ENCODE measurements at regions not wholly inside any gene's neighbourhood (a gene's known extent, or its start where the extent isn't known, plus 50 kb on each side); places are given as distances from the start of the nearest gene placed in this dataset.

GRCh38 chr10:53749439-53749838 is 976.9 kb upstream of the MBL2 start:
- no peak for DNase-seq

DNA sequence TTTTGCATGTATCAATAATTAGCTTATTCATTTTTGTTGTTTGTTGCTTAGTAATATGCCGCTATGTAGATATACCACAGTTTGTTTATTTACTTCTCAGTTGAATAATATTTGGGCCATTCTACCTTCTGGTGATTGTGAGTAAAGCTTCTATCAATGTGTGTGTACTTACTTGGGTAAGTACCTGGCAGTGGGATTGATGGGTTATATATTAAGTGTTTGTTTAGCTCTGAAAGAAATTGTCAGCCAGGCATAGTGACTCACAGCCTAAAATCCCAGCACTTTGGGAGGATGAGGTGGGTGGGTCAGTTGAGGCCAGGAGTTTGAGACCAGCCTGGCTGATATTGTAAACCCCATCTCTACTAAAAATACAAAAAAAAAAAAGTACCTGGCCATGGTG is 975.7 kb upstream of the MBL2 start:
- DNase-seq, result no peak

- DNase-seq, result no peak
Measured at GRCh38 chr10:53744746-53745145, 972.2 kb upstream of the MBL2 start.

GRCh38 chr10:53744176-53744575 is 971.6 kb upstream of the MBL2 start:
- DNase-seq, result no peak

DNA sequence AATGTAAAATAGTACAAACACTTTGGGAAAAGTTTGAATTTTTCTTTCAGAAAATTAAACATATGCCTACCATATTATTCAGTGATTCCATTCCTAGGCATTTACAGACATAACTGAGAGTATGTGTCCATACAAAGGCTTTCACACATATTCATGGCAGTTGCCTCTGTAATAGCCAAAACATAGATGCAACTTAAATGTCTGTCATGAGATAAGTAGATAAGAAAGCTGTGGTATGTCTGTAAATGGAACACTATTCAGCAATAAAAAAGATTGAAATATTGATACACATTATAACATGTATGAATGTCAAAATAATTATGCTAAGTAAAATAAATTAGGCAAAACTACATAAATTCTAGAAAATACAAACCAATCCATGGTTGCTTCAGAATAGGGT is 964.5 kb upstream of the MBL2 start:
- DNase-seq, result no peak

DNA sequence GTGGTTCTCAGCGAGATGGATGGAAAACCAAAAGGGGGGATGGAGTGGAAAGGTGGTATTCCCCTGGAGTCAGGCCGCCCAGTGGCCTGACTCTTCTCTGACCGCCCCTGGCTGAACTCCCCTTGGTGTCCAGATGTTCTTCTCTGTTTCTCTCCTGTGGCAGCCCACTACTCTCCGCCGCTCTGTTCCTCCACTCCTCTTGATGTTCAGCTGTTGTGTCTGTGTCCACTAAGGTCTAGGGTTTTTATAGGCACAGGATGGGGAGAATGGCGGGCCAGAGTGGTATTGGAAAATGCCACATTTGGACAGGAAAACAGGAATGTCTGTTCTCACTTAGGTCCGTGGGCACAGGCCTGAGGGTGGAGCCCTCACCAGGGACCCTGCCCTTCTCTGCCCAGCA is 954.3 kb upstream of the MBL2 start:
- no peak for DNase-seq

- DNase-seq, result no peak
Measured at GRCh38 chr10:53724581-53724980, 952.0 kb upstream of the MBL2 start.

DNA sequence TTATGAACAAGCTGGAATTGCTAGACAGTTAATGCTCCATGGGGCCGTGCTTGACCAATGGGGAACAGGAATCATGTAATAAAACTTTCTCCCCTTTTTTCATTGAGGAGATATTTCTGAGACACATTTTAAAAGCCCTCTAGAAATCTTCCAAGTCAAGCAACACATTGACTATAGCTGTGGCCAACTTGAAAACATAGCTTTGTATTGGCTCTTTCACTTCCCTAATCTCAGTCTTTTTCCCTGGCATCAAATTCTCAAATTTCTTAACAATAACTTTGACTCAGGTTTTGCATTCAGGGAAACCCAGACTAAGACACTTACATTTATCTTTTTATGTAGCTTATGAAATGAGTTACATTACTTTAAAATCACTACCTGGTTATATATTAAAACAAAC is 947.1 kb upstream of the MBL2 start:
- no peak for DNase-seq

GRCh38 chr10:53716156-53716555 is 943.6 kb upstream of the MBL2 start:
- no peak for DNase-seq

- no peak for DNase-seq
Measured at GRCh38 chr10:53713431-53713830, 940.8 kb upstream of the MBL2 start.

- no peak for DNase-seq
Measured at GRCh38 chr10:53702489-53702888, 929.9 kb upstream of the MBL2 start.

GRCh38 chr10:53701213-53701612 is 928.6 kb upstream of the MBL2 start:
- no peak for DNase-seq

GRCh38 chr10:53700278-53700677 is 927.7 kb upstream of the MBL2 start:
- DNase-seq, result no peak

- no peak for DNase-seq
Measured at GRCh38 chr10:53699684-53700083, 927.1 kb upstream of the MBL2 start.

GRCh38 chr10:53699231-53699630 is 926.6 kb upstream of the MBL2 start:
- DNase-seq, result no peak

- DNase-seq, result peak; percentile 85
Measured at GRCh38 chr10:53697038-53697437, 924.5 kb upstream of the MBL2 start.

- DNase-seq, result no peak
Measured at GRCh38 chr10:53690524-53691240, 918.1 kb upstream of the MBL2 start.

- DNase-seq, result no peak
Measured at GRCh38 chr10:53687800-53688199, 915.2 kb upstream of the MBL2 start.

- no peak for DNase-seq
Measured at GRCh38 chr10:53682885-53683284, 910.3 kb upstream of the MBL2 start.

GRCh38 chr10:53682458-53682857 is 909.9 kb upstream of the MBL2 start:
- no peak for DNase-seq

GRCh38 chr10:53679666-53680065 is 907.1 kb upstream of the MBL2 start:
- no peak for DNase-seq

DNA sequence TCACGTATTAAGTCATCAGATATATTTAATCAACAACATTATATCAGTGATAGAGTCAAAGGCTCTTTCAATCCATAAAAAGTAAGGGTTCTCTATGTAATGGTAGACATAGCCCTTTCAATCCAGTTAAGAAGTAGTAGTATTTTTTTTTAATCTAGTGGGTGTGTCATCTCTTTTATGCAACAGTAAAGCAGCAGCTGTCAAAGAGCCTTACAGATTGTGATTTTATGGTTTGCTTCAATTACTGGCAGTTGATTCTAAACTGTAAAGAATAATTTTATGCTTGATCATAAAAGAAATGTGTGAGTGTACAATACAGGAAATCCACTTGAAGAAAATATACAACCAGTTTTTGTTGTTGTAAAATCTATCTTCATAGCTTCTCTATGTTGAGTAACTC is 902.6 kb upstream of the MBL2 start:
- DNase-seq, result no peak

DNA sequence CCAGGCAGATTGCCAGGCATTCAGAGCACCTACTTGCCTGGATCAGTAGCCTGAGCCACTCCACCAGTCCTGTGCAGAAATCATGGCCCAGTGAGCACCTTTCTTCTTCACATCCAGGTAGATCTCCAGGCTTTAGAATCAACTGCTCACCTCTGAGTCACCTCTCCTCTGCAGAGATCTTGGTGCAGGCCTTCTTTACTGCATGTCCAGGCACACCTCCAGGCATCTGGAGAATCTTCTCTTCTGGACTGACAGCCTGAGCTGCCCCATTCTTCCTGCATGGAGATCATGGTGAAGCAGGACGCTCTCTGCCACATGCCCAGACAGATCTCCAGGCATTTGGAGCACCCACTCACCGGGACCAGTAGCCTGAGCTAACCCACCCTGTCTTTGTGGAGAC is 894.5 kb upstream of the MBL2 start:
- DNase-seq, result no peak

DNA sequence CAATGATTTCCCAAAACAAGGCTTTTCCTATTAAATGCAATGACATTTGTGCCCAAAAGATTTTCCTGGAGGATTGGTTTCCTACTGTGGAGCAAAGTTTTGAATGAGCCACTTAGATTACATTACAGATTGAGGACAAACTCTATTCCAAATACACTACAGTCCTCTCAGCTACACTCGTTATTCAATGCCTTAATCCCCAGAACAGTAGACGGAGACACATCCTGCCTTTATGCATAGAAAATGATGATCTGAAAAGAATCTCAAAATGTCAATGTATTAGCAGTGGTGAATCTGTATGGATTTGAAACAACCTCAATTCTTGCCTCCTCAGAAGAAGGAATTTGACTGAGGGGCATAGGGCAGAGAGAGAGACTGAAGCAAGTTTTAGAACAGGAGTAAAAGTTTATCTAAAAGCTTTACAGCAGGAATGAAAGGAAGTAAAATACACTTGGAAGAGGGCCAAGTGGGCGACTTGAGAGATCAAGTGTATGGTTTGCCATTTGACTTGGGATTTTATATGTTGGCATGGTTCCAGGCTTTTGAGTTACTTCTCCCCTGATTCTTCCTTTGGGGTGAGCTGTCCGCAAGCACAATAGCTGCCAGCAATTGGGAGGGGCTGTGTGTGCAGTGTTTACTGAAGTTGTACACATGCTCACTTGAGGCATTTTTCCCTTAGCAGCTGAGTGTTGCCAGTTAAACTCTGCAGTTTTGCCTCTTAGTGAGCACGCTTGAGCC is 891.9 kb upstream of the MBL2 start:
- DNase-seq, result no peak

DNA sequence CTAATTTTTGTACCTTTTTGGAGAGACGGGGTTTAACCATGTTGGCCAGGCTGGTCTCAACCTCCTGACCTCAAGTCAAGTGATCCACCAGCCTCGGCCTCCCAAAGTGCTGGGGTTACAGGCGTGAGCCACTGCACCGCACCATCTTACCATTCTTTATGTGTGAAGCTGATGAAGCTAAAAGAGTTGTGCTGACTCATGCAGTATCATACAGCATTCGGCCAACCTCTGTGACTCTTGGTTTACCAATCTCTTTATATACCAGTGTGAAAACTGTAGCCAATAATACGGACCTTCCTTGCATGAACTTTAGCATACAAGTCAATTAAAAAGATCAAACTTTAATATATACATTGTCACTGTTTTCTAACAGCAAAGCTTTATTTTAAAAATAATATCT is 878.2 kb upstream of the MBL2 start:
- DNase-seq, result no peak

Measured in kidney glomerular epithelial cell (primary cell).